ENCODE measurements at regions not wholly inside any gene's neighbourhood (a gene's known extent, or its start where the extent isn't known, plus 50 kb on each side); places are given as distances from the start of the nearest gene placed in this dataset.

DNA sequence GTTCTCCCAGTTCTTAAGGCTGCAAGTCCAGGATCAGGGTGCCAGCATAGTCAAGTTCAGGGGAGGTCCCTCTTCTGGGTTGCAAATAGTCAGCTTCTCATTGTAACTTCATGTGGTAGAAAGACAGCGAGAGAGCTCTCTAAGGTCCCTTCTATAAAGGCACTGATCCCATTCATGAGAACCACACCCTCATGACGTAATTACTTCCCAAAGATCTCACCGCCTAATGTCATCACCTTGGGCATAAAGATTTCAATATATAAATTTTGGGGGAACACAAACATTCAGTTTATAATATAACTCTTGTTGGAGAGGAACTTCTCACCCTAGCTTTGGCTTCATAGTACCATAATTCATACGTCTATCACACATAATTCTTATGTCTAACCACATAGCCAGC lies 203.9 kb upstream of the VLDLR start:
- no peak overlapping the region for H3K27ac ChIP-seq
- H3K36me3 ChIP-seq, result no peaks in the 10 kb centered on the region
- H3K9me3 ChIP-seq (ENCODE audit: severe bottlenecking), result no peaks in the 10 kb centered on the region
- no peak for DNase-seq
- no peak overlapping the region for H3K4me3 ChIP-seq (ENCODE audit: low read depth, low read length)
- H3K27me3 ChIP-seq (ENCODE audit: insufficient read depth, low read depth, severe bottlenecking), result no peaks in the 10 kb centered on the region
- TF ChIP-seq, protein P1, sequence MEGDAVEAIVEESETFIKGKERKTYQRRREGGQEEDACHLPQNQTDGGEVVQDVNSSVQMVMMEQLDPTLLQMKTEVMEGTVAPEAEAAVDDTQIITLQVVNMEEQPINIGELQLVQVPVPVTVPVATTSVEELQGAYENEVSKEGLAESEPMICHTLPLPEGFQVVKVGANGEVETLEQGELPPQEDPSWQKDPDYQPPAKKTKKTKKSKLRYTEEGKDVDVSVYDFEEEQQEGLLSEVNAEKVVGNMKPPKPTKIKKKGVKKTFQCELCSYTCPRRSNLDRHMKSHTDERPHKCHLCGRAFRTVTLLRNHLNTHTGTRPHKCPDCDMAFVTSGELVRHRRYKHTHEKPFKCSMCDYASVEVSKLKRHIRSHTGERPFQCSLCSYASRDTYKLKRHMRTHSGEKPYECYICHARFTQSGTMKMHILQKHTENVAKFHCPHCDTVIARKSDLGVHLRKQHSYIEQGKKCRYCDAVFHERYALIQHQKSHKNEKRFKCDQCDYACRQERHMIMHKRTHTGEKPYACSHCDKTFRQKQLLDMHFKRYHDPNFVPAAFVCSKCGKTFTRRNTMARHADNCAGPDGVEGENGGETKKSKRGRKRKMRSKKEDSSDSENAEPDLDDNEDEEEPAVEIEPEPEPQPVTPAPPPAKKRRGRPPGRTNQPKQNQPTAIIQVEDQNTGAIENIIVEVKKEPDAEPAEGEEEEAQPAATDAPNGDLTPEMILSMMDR (IDR thresholded peaks at IDR 0.05; ENCODE audit: low read depth, low read length), result no peak

DNA sequence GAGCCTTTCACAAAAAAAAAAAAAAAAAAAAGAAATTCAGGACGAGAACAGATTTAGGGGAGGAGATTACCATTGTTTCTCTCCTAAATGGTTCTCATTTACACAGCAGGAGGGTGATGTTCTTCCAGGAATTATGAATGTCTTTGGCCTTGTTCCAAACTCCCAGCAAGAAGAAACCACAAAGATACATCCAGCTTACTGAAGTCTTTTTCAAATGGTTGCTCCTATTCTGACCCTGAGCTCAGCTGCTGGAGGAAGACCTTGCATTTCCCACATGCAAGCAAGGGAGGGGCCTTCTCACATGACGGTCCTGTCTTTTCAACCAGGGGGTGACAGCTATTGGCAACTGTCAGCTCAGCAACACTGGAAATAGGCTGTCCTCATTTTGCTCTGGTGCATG lies 203.0 kb upstream of the VLDLR start:
- Histone ChIP-seq H3K27ac (no peak overlapping the region), H3K36me3 (no peaks in the 10 kb centered on the region), H3K4me3 (ENCODE audit: low read depth, low read length) (no peak overlapping the region), H3K27me3 (ENCODE audit: insufficient read depth, low read depth, severe bottlenecking) (no peaks in the 10 kb centered on the region), H3K9me3 (ENCODE audit: severe bottlenecking) (no peaks in the 10 kb centered on the region)
- TF ChIP-seq, protein P1 (IDR thresholded peaks at IDR 0.05; ENCODE audit: low read depth, low read length), result no peak
- no peak for DNase-seq

DNA sequence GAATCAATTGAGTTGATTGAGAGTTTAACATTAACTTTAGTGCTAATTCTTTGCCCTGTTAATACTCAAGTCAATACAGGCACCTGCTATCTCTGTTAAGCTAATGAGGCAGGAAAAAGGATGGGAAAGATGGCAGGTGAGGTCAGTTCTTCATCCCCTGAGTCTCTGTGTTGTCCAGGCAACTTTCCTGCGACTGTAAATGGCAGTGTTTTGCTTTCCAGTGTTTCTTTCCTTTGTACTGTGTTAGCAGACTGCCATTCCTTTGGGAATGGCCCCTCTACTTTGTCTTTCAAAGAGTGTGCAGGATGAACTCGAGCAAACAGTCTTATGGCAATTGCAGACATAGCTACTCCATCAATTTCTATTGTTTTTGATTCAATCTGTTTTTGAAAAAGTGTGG lies 202.2 kb upstream of the VLDLR start:
- TF ChIP-seq, protein P1 (IDR thresholded peaks at IDR 0.05; ENCODE audit: low read depth, low read length), result no peak
- Histone ChIP-seq H3K4me3 (ENCODE audit: low read depth, low read length) (no peak overlapping the region), H3K27ac (no peak overlapping the region), H3K36me3 (no peaks in the 10 kb centered on the region), H3K27me3 (ENCODE audit: insufficient read depth, low read depth, severe bottlenecking) (no peaks in the 10 kb centered on the region), H3K9me3 (ENCODE audit: severe bottlenecking) (no peaks in the 10 kb centered on the region)
- DNase-seq, result no peak

DNA sequence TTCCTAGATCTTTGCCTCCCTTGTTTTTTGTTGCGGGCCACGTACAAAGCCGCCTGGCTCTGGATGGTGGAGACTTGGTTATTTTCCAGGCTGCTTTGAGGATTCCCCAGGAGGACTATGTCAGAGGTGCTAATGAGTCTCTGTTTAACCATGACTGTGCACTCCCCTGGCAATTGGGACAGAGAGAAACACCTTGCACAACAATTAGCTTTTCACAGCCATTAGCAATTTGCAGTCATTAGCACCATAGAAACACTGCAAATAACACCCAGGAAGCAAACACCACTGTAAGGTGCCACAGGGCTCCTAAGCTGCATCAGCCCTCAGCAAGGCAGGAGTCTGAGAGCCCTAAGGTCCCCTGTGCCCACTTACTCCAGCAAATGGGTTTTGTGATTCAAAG lies 201.0 kb upstream of the VLDLR start:
- TF ChIP-seq, protein P1 (IDR thresholded peaks at IDR 0.05; ENCODE audit: low read depth, low read length), result no peak
- H3K27me3 ChIP-seq (ENCODE audit: insufficient read depth, low read depth, severe bottlenecking), result no peaks in the 10 kb centered on the region
- no peak overlapping the region for H3K27ac ChIP-seq
- DNase-seq, result no peak
- no peaks in the 10 kb centered on the region for H3K9me3 ChIP-seq (ENCODE audit: severe bottlenecking)
- H3K36me3 ChIP-seq, result no peaks in the 10 kb centered on the region
- H3K4me3 ChIP-seq (ENCODE audit: low read depth, low read length), result no peak overlapping the region

DNA sequence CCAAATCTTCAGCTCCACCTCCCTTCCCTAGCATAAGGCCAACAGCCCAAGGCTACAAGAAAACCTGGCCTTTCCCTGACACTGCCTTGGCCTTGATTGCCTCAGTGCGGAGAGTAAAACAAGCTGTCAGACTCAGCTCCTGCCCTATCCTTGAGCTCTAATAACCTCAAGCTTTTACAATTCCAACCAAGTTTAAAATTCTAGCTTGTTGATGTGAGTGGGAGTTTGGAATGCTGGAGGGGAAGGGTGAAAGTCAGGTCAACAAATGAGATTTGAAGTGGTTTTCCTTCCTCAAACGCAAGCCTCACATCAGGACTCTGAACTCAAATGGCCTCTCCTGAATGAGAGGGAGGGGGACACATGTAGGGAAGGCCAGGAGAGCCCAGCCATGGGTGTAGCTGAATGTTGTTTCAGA lies 197.0 kb upstream of the VLDLR start:
- no peaks in the 10 kb centered on the region for H3K36me3 ChIP-seq
- H3K9me3 ChIP-seq (ENCODE audit: severe bottlenecking), result no peaks in the 10 kb centered on the region
- no peak for DNase-seq
- no peak overlapping the region for H3K27ac ChIP-seq
- H3K27me3 ChIP-seq (ENCODE audit: insufficient read depth, low read depth, severe bottlenecking), result no peaks in the 10 kb centered on the region
- no peak overlapping the region for H3K4me3 ChIP-seq (ENCODE audit: low read depth, low read length)
- TF ChIP-seq, protein P1 (IDR thresholded peaks at IDR 0.05; ENCODE audit: low read depth, low read length), result no peak

DNA sequence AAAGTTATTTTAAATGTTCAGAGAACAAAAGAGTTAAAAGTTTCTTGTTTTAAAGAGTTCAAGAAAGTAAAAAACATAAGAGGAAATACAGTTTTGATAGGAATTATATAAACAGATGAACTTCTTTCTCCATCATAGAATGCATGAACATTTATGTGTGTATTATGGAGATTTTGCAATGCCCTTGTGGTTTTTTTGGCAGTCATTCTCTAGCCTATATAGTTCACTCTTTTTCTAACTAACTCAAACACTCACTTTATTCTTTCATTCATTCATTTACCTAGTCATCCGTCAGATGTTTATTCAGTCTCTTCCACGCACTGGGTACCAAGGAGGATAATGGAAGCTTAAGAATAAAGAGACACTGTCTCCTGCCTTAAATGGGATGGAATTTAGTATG lies 195.9 kb upstream of the VLDLR start:
- no peak for DNase-seq
- no peak overlapping the region for H3K27ac ChIP-seq
- H3K9me3 ChIP-seq (ENCODE audit: severe bottlenecking), result no peaks in the 10 kb centered on the region
- TF ChIP-seq, protein P1 (IDR thresholded peaks at IDR 0.05; ENCODE audit: low read depth, low read length), result no peak
- H3K4me3 ChIP-seq (ENCODE audit: low read depth, low read length), result no peak overlapping the region
- H3K36me3 ChIP-seq, result no peaks in the 10 kb centered on the region
- H3K27me3 ChIP-seq (ENCODE audit: insufficient read depth, low read depth, severe bottlenecking), result no peaks in the 10 kb centered on the region
